GM12873 (cell line): ENCODE measurements at regions not wholly inside any gene's neighbourhood (a gene's known extent, or its start where the extent isn't known, plus 50 kb on each side); places are given as distances from the start of the nearest gene placed in this dataset.

Experiments used
- TF ChIP-seq, protein P1 (sequence below): IDR thresholded peaks from 2 replicates; pipeline ENCODE4 v1.5.1; 2012; ENCODE audit warnings: low read depth, mild to moderate bottlenecking, moderate library complexity, low read length, control low read depth; ENCODE audit not compliant: insufficient read depth; ENCODE audit errors: missing control alignments

DNA sequence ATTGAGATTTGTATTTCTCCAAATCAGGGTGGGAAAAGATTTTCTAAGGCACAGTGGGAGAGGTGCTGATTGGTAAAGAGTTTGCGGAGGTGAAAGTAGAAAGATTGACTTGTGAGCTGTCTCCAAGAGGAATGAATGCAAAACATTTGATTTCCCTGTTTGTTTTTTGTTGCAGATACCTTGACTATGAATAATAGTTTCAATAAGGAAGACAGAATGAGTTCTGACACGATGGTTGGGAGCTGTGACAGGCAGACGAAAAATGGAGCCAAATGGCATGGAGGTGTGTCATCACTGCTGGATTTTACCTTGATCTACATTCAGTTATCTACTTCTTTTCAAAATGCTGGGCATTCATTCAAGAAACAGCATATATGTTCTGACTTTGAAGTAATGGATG, 145.1 kb downstream of the NFKBIZ start:
- TF ChIP-seq, protein P1, sequence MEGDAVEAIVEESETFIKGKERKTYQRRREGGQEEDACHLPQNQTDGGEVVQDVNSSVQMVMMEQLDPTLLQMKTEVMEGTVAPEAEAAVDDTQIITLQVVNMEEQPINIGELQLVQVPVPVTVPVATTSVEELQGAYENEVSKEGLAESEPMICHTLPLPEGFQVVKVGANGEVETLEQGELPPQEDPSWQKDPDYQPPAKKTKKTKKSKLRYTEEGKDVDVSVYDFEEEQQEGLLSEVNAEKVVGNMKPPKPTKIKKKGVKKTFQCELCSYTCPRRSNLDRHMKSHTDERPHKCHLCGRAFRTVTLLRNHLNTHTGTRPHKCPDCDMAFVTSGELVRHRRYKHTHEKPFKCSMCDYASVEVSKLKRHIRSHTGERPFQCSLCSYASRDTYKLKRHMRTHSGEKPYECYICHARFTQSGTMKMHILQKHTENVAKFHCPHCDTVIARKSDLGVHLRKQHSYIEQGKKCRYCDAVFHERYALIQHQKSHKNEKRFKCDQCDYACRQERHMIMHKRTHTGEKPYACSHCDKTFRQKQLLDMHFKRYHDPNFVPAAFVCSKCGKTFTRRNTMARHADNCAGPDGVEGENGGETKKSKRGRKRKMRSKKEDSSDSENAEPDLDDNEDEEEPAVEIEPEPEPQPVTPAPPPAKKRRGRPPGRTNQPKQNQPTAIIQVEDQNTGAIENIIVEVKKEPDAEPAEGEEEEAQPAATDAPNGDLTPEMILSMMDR: no peak

DNA sequence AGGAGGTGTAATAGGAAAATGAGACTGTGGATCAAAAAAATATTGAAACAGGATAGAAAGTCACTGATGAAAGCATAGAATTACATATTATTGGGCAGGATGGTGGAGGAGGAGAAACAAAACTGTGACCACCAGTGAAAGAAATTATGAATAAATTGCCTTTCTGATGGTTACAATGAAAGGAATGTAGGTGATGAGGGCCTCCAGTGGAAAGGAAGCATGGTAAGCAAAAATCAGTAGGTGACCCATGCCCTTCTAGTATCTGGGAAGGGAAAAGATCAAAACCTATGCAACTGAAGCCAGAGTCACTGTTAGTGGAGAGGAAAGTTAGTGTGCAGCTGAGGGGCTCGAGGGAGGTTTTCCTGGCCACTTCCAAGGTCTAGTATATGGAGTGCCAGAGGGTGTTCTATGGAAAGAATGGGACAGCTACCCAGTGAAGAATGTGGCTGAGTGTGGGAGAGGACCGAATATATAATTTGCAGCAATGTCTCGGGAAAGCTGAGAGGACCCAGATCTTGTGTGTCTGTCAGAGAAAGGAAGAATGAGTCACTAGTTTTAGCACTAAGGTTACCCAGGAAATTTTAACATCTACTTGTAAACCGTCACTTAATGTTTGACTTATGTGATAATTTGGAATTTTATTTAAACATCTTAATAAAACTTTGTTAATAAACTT, 146.2 kb downstream of the NFKBIZ start:
- TF ChIP-seq, protein P1: no peak

DNA sequence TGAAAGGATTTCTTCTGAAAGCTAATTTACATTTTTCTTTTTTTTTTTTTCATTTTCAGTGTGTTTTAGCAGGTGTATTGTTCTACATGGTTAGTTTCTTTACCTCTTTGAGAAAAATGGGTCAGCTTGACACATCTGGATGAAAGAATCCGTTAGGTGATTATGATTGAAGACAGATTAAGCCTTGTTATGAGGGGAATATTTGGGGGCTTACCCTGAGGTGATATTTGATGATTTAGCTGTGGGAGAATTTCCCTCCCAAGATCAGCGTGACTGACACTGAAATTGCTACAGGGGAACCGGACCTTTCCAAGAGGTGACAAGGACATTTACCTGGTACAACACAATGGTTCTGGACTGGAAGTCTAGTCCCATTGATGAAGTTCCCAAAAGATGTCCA, 147.5 kb downstream of the NFKBIZ start:
- TF ChIP-seq, protein P1: no peak

DNA sequence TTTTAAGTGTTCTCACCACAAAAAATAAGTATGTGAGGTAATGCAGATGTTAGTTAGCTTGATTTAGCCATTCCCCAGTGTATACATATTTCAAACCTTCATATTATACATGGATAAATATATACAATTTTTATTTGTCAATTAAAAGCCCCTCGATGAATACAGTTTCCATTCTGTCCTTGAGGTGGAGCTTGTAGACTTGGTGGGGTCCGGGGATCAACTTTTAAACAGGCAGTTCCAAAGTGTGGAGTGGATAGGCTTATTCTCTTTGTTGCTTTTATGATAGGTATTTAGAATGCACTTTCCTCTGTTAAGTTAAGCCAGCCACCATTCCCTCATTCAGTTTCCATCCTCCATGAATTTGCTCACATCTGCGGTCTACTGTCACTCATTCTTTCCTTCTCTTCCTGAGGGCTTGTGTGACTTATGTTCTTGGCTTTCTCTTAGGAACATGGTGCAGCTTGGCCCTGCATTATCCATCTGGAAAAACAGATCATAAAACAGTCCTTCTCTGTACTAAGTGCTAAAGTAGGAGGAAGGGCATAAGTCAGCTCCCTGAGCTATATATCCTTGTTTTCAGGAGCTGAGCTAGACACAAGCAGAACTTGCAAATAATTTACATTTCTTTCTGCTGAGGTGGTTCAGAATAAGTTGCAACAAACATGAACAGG, 149.1 kb downstream of the NFKBIZ start:
- TF ChIP-seq, protein P1: no peak

DNA sequence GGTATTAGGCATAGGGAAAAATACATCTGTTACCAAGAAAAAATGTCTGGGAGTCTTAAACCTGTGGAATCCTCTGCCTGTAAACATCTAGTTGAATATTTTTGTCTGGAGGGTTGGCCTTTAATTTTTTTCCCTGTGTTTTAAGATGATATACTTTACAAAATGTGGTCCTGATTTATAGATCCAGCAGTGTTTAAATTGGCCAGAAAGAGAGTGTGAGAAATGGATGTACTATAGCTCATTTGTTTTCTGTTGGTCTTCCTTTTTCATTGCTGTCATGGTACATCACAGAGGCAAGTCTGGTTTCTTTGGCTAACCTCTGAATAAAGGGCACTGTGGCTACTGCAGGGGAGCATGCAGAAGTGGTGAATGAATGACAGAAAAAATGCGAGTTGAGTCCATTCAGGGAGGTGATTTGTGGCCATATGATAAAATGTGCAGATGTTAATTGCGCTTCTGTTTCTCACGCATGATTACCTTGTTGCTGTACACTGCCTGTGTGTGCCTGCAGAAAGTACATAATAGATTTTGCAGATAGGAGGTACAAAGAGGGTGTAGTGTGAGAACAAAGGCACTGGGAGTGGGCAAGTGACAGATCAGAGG, 150.0 kb downstream of the NFKBIZ start:
- TF ChIP-seq, protein P1: no peak

DNA sequence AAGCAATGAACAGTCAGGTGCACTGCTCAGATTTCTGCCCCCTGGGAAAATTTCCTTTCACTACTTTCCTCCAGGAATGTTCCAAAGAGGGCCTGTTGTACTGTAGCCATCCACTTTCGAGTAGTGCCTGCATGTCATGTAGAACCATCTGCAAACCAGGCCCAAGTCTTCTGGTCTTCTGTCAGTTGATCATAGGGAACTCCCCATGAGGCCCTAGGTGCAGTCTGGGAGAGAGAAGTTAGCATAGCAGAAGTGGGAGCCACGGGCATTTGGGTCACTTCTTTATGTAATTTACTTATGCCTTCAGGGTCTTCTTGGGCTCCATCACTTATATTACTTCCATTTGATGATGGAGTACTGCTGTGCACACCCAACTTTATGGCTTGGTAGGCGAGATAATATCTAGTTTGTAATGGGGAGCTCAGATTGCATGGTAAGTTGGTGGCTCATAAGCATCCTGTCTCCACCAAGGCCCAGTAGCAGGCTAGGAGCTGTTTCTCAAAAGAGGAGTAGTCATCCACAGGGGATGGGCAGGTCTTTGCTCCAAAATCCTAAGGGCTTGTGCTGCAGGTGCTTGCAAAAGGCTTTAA, 151.4 kb downstream of the NFKBIZ start:
- TF ChIP-seq, protein P1: no peak

DNA sequence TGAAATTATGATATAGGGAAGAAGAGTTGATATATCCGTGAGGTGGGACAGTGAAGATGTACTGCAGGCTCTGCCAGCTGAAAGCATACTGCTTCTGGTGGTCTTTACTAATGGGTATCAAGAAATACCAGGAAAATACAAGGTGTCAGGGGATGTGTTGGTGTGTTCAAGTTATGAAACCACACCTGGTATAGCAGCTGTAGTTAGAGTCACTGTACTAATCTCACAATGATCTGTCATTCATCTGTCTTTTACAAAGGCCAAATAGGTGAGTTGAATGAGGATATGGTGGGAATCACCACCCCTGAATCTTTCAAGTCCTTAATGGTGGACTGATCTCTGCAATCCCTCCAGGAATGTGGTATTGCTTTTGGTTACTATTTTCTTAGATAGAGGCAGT, 152.7 kb downstream of the NFKBIZ start:
- TF ChIP-seq, protein P1: no peak
